VCaP (cell line): ENCODE measurements at regions not wholly inside any gene's neighbourhood (a gene's known extent, or its start where the extent isn't known, plus 50 kb on each side); places are given as distances from the start of the nearest gene placed in this dataset.

ENCODE experiments used
- H3K27ac ChIP-seq: fragments of 450-650 bp; 2 replicates; pipeline ENCODE4 v1.5.1; 2017
- TF ChIP-seq, protein P1 (sequence below): fragments of 450-650 bp; conservative IDR thresholded peaks from 2 replicates; pipeline ENCODE4 v1.5.1; 2017; ENCODE audit warnings: mild to moderate bottlenecking, moderate library complexity

DNA sequence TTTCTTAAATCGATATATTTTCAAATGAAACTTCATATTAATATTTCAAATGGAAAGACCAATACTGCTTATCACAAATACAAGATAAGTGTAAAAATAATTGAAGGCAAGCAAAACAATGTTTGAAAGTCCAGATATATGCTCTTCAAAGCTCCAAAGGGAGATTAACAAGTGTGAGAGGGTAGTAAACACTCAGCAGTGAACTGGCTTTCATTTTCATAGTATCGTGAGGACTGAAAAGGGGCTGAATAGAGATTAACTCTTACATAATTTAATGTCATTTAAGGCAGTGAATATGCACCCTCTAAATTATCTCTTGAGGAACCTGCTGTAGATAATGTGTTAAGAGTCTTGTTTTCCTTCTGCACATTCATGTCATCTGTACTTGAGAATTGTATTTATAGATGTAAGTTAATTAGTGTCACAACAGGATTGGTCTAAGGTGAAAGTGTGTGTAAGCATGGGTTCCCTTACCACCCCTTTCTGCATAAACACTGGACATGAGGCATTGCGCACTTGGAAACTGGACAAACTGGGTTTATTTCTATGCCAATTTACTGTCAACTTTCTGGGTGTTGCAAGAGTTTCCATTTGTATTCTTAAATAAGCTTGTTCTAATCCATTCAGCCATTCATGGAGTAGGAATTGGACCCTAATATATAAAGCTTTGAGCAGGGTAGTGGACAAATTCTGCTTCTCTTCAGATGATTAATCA, 76.7 kb upstream of the SESTD1 start:
- TF ChIP-seq, protein P1, sequence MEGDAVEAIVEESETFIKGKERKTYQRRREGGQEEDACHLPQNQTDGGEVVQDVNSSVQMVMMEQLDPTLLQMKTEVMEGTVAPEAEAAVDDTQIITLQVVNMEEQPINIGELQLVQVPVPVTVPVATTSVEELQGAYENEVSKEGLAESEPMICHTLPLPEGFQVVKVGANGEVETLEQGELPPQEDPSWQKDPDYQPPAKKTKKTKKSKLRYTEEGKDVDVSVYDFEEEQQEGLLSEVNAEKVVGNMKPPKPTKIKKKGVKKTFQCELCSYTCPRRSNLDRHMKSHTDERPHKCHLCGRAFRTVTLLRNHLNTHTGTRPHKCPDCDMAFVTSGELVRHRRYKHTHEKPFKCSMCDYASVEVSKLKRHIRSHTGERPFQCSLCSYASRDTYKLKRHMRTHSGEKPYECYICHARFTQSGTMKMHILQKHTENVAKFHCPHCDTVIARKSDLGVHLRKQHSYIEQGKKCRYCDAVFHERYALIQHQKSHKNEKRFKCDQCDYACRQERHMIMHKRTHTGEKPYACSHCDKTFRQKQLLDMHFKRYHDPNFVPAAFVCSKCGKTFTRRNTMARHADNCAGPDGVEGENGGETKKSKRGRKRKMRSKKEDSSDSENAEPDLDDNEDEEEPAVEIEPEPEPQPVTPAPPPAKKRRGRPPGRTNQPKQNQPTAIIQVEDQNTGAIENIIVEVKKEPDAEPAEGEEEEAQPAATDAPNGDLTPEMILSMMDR: no peak; the same call in 1 of the 2 replicates
- no peak overlapping the region for H3K27ac ChIP-seq

DNA sequence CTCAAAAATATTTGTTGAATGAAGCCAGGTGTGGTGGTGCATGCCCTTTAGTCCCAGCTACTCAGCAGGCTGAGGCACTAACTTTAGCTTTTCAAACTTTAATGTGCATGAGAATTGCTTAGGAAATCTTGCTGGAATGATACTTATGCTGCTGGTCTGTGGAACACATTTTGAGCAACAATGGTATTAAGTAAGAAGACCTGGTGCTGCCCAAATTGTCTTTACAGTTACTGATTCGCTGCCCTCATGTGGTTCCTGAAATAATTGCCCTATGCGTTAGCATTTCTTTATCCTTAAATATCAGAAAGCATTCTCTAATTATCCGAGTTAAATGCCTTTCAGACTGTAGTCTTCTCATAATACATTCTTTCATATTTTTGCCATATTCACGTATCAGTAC, 76.0 kb upstream of the SESTD1 start:
- H3K27ac ChIP-seq: no peak overlapping the region
- TF ChIP-seq, protein P1: peak; percentile 72

DNA sequence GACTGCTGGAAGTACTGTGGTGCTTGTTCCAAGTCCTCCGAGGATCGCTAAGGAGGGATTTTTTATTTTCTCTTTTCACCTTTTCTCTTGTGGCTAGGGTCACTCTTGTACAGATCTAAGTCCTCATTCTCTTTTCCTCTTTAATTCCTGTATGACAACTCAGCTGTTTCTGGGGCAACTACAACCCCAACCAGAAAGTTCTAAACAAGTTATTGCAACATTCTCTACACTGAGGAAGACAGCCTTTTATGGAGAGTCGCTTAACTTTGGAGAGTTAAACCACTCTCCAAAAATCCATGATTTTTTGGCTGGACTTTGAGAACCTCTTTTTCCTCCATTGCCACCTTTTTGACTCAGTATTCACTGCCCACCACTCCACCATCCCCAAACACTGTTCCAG, 74.0 kb upstream of the SESTD1 start:
- TF ChIP-seq, protein P1: no peak
- H3K27ac ChIP-seq: no peak overlapping the region

DNA sequence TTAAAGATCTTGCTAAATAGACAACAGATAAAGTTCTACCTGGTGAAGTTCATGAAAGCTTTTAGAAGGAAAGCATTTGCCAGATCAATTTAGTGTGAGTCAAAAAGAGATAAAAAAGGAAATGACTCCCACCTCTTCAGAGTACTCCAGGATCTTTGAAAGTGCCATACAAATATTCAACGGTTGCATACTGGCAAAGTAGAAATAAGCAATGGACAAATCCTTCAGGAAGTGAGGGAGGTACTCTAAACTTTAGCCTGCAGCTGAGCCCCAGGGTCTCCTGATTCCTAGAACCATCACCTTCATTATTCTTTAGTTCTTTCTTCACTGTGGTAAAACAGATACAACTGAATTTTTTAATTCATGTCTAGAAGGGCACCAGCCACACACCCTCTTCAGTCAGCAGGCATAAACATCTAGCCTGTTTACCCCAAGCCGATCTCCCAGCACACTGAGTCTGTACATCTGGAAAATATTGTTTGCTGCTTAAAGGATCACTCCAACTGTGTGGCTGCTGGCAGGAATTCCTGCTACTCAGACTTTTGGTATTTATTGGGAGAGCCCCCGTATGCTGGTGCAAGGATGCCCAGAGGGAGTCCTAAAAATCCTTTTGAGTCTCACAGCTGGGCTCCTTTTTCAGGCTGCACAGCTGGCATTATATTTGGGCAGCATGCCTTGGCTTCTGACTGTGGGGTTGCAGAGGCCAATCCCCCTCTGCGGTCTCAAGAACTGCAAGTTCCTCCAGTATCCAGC, 72.3 kb upstream of the SESTD1 start:
- TF ChIP-seq, protein P1: no peak
- no peak overlapping the region for H3K27ac ChIP-seq

DNA sequence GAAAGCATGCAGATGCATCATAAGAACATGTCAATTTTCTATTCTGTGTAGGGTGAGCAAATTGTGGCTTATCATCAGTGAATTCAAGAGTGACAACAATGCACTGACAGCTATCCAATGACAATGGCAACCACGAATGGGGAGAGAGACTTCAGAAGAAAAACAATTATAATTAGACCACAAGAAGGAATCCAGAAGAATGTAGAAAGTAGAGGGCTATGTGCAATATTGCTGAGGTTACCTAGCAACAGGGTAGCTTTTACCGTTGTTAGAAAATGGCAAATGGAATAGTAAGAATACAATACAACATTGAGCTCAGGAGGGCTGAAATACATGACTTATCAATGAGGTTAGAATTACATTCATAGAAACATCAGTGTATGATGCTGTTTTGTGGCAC, 71.1 kb upstream of the SESTD1 start:
- no peak overlapping the region for H3K27ac ChIP-seq
- TF ChIP-seq, protein P1: no peak

DNA sequence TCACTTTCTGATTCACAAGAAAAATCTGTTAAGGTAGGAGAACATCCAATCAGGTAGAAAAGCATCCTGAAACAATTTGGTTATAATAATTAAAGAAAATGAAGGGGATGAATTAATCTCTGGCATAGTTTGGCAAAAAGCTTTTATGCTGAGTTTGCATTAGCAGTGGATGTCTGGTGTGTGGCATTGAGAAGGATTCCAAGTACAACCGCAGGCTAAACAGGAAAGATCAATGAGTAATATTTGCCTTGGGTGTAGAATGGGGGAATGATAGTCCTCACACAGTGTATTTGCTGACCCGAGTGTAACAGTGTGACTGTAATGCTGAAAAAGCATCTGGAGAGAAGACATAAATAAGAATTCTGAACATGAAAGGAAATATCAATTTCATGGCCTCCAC, 68.3 kb upstream of the SESTD1 start:
- TF ChIP-seq, protein P1: no peak
- no peak overlapping the region for H3K27ac ChIP-seq

DNA sequence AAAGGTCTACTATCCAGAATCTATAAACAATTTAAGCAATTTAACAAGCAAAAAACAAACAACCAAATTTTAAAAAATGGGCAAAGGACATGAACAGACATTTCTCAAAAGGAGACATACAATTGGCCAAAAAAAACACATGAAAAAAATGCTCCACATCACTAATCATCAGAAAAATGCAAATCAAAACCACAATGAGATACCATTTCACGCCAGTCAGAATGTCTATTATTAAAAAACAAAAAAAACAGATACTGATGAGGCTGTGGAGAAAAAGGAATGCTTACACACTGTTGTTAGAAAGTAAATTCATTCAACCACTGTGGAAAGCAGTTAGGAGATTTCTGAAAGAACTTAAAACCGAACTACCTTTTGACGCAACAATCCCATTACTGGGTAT, 66.4 kb upstream of the SESTD1 start:
- TF ChIP-seq, protein P1: no peak
- no peak overlapping the region for H3K27ac ChIP-seq
